Loucy (cell line): ENCODE measurements at regions not wholly inside any gene's neighbourhood (a gene's known extent, or its start where the extent isn't known, plus 50 kb on each side); places are given as distances from the start of the nearest gene placed in this dataset.

Source experiments
- H2AFZ ChIP-seq: fragments of 200-600 bp; sonication (generic); 2 replicates; pipeline ENCODE4 v1.6.0; 2016; ENCODE audit warnings: antibody characterized with exemption, mild to moderate bottlenecking, low read length, moderate library complexity
- H3F3A ChIP-seq: fragments of 200-600 bp; 2 replicates; pipeline ENCODE4 v1.6.0; 2016; ENCODE audit warnings: antibody characterized with exemption, low read depth, mild to moderate bottlenecking
- H3K27me3 ChIP-seq: fragments of 200-600 bp; sonication (generic); 2 replicates; pipeline ENCODE4 v1.6.1; 2014; ENCODE audit warnings: low read length, mild to moderate bottlenecking; ENCODE audit not compliant: insufficient read depth, poor library complexity, severe bottlenecking
- H3K36me3 ChIP-seq: fragments of 200-600 bp; sonication (generic); 2 replicates; pipeline ENCODE4 v1.6.1; 2016; ENCODE audit warnings: low read length; ENCODE audit not compliant: insufficient read depth
- H3K4me1 ChIP-seq: fragments of 200-600 bp; sonication (generic); 2 replicates; pipeline ENCODE4 v1.5.1; 2014; ENCODE audit warnings: low read length, mild to moderate bottlenecking; ENCODE audit not compliant: insufficient read depth, poor library complexity, severe bottlenecking
- H3K4me2 ChIP-seq: fragments of 200-600 bp; sonication (generic); 2 replicates; pipeline ENCODE4 v1.6.0; 2014; ENCODE audit warnings: antibody characterized with exemption, low read length, low read depth, mild to moderate bottlenecking; ENCODE audit not compliant: poor library complexity, severe bottlenecking
- H3K4me3 ChIP-seq: fragments of 200-600 bp; sonication (generic); 2 replicates; pipeline ENCODE4 v1.5.1; 2014; ENCODE audit warnings: low read length, mild to moderate bottlenecking, mixed read lengths; ENCODE audit not compliant: poor library complexity, severe bottlenecking
- H3K79me2 ChIP-seq: fragments of 200-600 bp; sonication (generic); 2 replicates; pipeline ENCODE4 v1.6.1; 2014; ENCODE audit warnings: low read length; ENCODE audit not compliant: insufficient read depth
- H3K9ac ChIP-seq: fragments of 200-600 bp; sonication (generic); 2 replicates; pipeline ENCODE4 v1.6.0; 2014; ENCODE audit warnings: mild to moderate bottlenecking, low read depth, low read length, moderate library complexity; ENCODE audit not compliant: poor library complexity, severe bottlenecking
- H3K9me2 ChIP-seq: fragments of 200-600 bp; sonication (generic); replicated peaks from 2 replicates; pipeline ENCODE4 v1.6.1; 2016; ENCODE audit warnings: low read depth, low read length, mixed read lengths
- H3K9me3 ChIP-seq: fragments of 200-600 bp; sonication (generic); 2 replicates; pipeline ENCODE4 v1.6.1; 2014; ENCODE audit warnings: mild to moderate bottlenecking, antibody characterized with exemption, low read length, low read depth; ENCODE audit not compliant: insufficient read depth
- H4K20me1 ChIP-seq: fragments of 200-600 bp; sonication (generic); 2 replicates; pipeline ENCODE4 v1.6.0; 2014; ENCODE audit warnings: antibody characterized with exemption, low read length, mild to moderate bottlenecking; ENCODE audit not compliant: insufficient read depth, poor library complexity, severe bottlenecking
- CTCF ChIP-seq: fragments of 200-600 bp; sonication (generic); conservative IDR thresholded peaks from 2 replicates; pipeline ENCODE4 v1.5.1; 2014; ENCODE audit warnings: mild to moderate bottlenecking, antibody characterized with exemption, low read length
- EZH2phosphoT487 ChIP-seq: fragments of 200-600 bp; IDR thresholded peaks from 2 replicates; pipeline ENCODE4 v1.6.1; 2018; ENCODE audit warnings: antibody characterized with exemption, mild to moderate bottlenecking, moderate library complexity, borderline replicate concordance

- no peaks in the 10 kb centered on the region for H3K79me2 ChIP-seq
- H3K4me2 ChIP-seq: no peak overlapping the region
- no peaks in the 10 kb centered on the region for H3K4me1 ChIP-seq
- TF ChIP-seq EZH2phosphoT487 (no peak), CTCF (no peak)
- H3K4me3 ChIP-seq: no peak overlapping the region
- H3F3A ChIP-seq: no peaks in the 10 kb centered on the region
- H3K36me3 ChIP-seq: no peaks in the 10 kb centered on the region
- no peak overlapping the region for H2AFZ ChIP-seq
- H3K9me2 ChIP-seq: no peaks in the 10 kb centered on the region
- H3K27me3 ChIP-seq: no peaks in the 10 kb centered on the region
- H3K9ac ChIP-seq: no peak overlapping the region
- H3K9me3 ChIP-seq: no peaks in the 10 kb centered on the region
- H4K20me1 ChIP-seq: no peaks in the 10 kb centered on the region
These were observed 63.3 kb upstream of the AGAP1 start for GRCh38 chr2:235430366-235431083.

GRCh38 chr2:235432741-235433520 lies 60.9 kb upstream of the AGAP1 start:
- Histone ChIP-seq H3K9me2 (no peaks in the 10 kb centered on the region), H2AFZ (no peak overlapping the region), H3K36me3 (no peaks in the 10 kb centered on the region), H3K4me3 (no peak overlapping the region), H3K9me3 (no peaks in the 10 kb centered on the region), H3K4me2 (no peak overlapping the region), H3K9ac (no peak overlapping the region), H3K79me2 (no peaks in the 10 kb centered on the region), H3K27me3 (no peaks in the 10 kb centered on the region), H3K4me1 (no peaks in the 10 kb centered on the region), H4K20me1 (no peaks in the 10 kb centered on the region), H3F3A (no peaks in the 10 kb centered on the region)
- TF ChIP-seq EZH2phosphoT487 (no peak), CTCF (no peak)

- Histone ChIP-seq H3F3A (no peaks in the 10 kb centered on the region), H4K20me1 (no peaks in the 10 kb centered on the region), H3K27me3 (no peaks in the 10 kb centered on the region), H3K9me2 (no peaks in the 10 kb centered on the region), H3K79me2 (no peaks in the 10 kb centered on the region), H3K36me3 (no peaks in the 10 kb centered on the region), H3K9me3 (no peaks in the 10 kb centered on the region), H3K4me2 (no peak overlapping the region), H3K9ac (no peak overlapping the region), H3K4me3 (no peak overlapping the region), H2AFZ (no peak overlapping the region), H3K4me1 (no peaks in the 10 kb centered on the region)
- TF ChIP-seq CTCF (no peak), EZH2phosphoT487 (no peak)
These were observed 60.0 kb upstream of the AGAP1 start for GRCh38 chr2:235433860-235434259.
